Vagina (tissue), 2 donors: ENCODE measurements at regions not wholly inside any gene's neighbourhood (a gene's known extent, or its start where the extent isn't known, plus 50 kb on each side); places are given as distances from the start of the nearest gene placed in this dataset.
"Not testable (repeated sequence)": the region's sequence is repeated elsewhere in the genome, so short reads cannot be mapped to it uniquely, and the experiment has no call there.

Experiments used
- POLR2A ChIP-seq, 2 donors: fragments of 450-650 bp; IDR thresholded peaks; one replicate each; pipeline ENCODE4 v1.6.1; 2017; ENCODE audit warnings: antibody characterized with exemption in 2 of 2, mild to moderate bottlenecking in 2 of 2, moderate library complexity in 2 of 2
- TF ChIP-seq, protein P1 (sequence below), 3 experiments: fragments of 450-650 bp in 2 of 3; fragments of 200-600 bp in 1 of 3; sonication (generic) in 1 of 3; IDR thresholded peaks; one replicate each; pipeline ENCODE4 v1.5.1; 2017 to 2019; ENCODE audit warnings: antibody characterized with exemption in 3 of 3, mild to moderate bottlenecking in 2 of 3, moderate library complexity in 2 of 3

- TF ChIP-seq, protein P1, sequence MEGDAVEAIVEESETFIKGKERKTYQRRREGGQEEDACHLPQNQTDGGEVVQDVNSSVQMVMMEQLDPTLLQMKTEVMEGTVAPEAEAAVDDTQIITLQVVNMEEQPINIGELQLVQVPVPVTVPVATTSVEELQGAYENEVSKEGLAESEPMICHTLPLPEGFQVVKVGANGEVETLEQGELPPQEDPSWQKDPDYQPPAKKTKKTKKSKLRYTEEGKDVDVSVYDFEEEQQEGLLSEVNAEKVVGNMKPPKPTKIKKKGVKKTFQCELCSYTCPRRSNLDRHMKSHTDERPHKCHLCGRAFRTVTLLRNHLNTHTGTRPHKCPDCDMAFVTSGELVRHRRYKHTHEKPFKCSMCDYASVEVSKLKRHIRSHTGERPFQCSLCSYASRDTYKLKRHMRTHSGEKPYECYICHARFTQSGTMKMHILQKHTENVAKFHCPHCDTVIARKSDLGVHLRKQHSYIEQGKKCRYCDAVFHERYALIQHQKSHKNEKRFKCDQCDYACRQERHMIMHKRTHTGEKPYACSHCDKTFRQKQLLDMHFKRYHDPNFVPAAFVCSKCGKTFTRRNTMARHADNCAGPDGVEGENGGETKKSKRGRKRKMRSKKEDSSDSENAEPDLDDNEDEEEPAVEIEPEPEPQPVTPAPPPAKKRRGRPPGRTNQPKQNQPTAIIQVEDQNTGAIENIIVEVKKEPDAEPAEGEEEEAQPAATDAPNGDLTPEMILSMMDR (IDR thresholded peaks at IDR 0.05), result not testable (repeated sequence)
- TF ChIP-seq POLR2A (IDR thresholded peaks at IDR 0.05), result not testable (repeated sequence)
Observed at GRCh38 chr21:5220468-5220867, 5300.9 kb upstream of the TPTE start.
